Fibroblast of villous mesenchyme (primary cell): ENCODE measurements at regions not wholly inside any gene's neighbourhood (a gene's known extent, or its start where the extent isn't known, plus 50 kb on each side); places are given as distances from the start of the nearest gene placed in this dataset.

ENCODE experiments used
- DNase-seq: peaks from one replicate; pipeline ENCODE4 v3.0.0-alpha.2; 2010; ENCODE audit warnings: low read depth
- H3K4me3 ChIP-seq: 2 replicates; pipeline ENCODE4 v1.5.1; 2011; ENCODE audit warnings: low read depth, mild to moderate bottlenecking, low read length
- CTCF ChIP-seq: IDR thresholded peaks from 2 replicates; pipeline ENCODE4 v1.5.1; 2012; ENCODE audit warnings: low read depth, mild to moderate bottlenecking, low read length; ENCODE audit not compliant: insufficient read depth

- no peak for TF ChIP-seq CTCF
- H3K4me3 ChIP-seq, result no peak overlapping the region
- no peak for DNase-seq
These were observed 151.8 kb downstream of the SEC61B start for GRCh38 chr9:99373912-99374311.

- no peak for TF ChIP-seq CTCF
These were observed 152.7 kb downstream of the SEC61B start for GRCh38 chr9:99374793-99375192.

GRCh38 chr9:99375481-99375880, 153.4 kb downstream of the SEC61B start:
- no peak overlapping the region for H3K4me3 ChIP-seq
- DNase-seq, result no peak
- TF ChIP-seq CTCF, result no peak

More at GRCh38 chr9:99374793-99375192, 152.7 kb downstream of the SEC61B start:
- no peak for DNase-seq
- H3K4me3 ChIP-seq, result no peak overlapping the region

GRCh38 chr9:99377790-99378775, 156.0 kb downstream of the SEC61B start:
- TF ChIP-seq CTCF, result no peak
- no peak overlapping the region for H3K4me3 ChIP-seq
- DNase-seq, result peak; percentile 42

GRCh38 chr9:99383536-99383935, 161.5 kb downstream of the SEC61B start:
- TF ChIP-seq CTCF, result no peak
- no peak overlapping the region for H3K4me3 ChIP-seq
- DNase-seq, result no peak

- TF ChIP-seq CTCF, result no peak
- no peak overlapping the region for H3K4me3 ChIP-seq
- DNase-seq, result no peak
These were observed 163.1 kb downstream of the SEC61B start for GRCh38 chr9:99385215-99385614.

- no peak overlapping the region for H3K4me3 ChIP-seq
- DNase-seq, result peak; percentile 52
- no peak for TF ChIP-seq CTCF
These were observed 163.8 kb downstream of the SEC61B start for GRCh38 chr9:99385814-99386279.
